Activated T-cell treated with anti-CD3 and anti-CD28 coated beads for 1 hour (primary cell): ENCODE measurements at regions not wholly inside any gene's neighbourhood (a gene's known extent, or its start where the extent isn't known, plus 50 kb on each side); places are given as distances from the start of the nearest gene placed in this dataset.

Experiments
- DNase-seq: peaks from one replicate; pipeline ENCODE4 v3.0.0-alpha.2; 2020; ENCODE audit warnings: low read depth

DNA sequence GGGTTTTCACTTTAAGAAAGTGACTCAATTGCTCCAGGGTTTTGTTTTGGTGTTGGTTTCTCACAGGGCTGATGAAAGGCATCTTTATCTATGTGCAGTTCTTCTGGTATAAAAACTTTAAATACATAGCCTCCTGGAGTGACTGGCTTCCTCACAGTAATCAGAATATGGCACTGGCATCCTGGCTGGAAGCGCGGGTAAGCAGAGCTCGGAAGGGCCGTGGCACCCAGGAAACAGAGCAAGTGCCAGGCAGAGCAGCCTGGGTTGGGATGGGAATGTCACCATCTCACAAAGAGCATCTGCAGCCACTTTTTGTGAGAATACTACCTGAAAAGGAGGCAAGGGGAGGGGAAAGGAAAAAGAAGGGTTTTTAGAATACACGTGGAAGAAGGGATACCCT is 534.7 kb downstream of the PLCL1 start:
- DNase-seq: no peak

GRCh38 chr2:198337368-198337767 is 533.0 kb downstream of the PLCL1 start:
- no peak for DNase-seq

DNA sequence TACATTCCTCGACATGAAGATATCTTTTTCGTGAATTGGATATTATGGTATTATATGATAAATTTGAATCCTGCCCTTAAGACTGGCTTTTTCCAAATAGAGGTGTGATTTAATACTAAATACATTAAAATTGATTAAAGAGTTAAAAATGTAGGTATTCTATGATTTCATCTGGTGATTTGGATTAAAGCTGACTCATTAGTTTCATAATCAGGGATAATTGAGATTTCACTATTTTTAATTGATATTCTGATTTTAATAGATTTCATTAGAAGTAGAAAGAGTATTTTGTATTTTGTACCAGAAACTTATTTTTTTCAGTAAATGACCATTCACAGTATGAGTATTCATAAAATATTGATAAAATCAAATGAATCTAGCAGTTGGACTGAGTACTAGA is 524.1 kb downstream of the PLCL1 start:
- no peak for DNase-seq

- no peak for DNase-seq
Observed at GRCh38 chr2:198327526-198327925, 523.1 kb downstream of the PLCL1 start.

DNA sequence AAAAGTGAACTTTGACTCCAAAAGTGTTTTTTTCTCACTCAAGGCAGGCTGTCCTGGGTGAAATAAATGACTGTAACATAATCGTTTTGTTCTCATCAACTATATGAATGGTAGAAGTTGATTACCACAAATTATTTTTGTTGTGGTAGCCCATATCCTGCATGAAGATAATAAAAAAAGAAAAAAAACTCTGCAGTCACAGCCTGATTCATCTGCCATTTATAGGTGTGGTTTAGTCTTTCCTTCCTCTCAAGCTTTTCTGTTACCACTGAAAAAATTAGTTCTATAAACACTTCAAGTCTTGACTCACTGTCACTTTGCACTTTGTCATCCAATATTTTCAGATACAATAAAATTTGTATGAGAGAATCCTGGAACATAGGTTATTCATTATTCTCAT is 522.0 kb downstream of the PLCL1 start:
- DNase-seq: no peak

DNA sequence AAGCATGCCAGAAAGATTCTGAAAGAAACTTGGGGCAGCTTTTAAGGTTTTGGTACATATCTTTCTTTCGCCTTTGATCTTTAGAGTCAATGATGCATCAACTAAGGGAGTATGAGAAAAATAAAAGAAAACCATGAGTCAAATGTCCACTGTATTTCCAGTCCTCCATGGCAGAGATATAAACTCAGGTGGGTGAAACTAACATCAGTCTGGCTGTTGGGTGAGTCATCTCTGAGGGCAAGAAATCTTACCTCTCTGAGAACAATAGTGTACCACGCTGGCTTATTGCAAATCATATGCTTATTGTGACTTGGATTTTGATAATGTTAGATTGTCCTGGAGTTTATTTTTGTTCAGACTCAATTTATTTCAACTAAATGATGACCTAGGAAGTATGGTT is 521.0 kb downstream of the PLCL1 start:
- no peak for DNase-seq

- DNase-seq: no peak
Observed at GRCh38 chr2:198324071-198324470, 519.7 kb downstream of the PLCL1 start.

DNA sequence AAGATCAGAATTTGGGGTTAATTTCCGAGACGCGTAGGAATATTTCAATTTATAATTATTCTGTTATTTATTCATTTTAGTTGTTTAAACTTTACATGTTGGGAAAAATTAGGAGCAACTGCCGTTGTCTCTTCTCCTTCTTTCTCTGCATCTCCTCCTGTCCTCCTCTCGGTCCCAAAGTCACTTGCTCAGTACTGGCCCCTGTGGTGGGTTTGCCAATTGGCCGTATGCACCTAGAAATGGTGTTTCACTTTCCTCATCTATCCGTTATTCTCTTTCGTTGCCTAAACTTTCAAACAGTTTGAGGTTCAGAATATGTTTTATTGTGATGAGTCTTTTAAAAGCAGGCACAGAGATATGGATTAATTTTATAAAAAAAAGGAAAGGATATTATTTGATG is 517.9 kb downstream of the PLCL1 start:
- no peak for DNase-seq

DNA sequence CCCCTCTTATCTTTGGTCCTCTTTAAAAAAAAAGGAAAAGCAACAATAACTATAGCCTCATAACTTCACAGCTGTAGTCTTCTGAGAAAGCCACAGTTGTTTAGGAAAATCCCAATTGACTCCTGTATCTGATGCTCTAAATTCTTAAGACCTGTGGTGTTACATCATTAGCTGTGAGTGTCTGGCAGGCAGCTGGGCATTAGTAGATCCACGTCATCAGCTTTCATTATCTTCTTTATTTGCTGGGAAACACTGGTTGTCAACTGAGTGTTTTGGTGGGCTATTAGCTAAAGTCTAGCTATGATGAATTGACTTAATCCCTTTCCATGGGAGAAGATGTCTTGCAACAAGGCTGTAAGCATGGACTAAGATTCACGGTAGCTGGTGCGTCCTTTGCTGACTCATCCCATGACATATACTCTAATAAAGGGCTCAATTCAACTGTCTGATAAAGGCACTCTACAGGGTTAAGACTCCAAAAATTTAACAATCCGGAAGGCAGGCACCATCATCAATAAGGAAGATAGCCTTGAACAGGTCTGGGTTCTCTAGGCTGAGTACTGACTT is 517.2 kb downstream of the PLCL1 start:
- no peak for DNase-seq

- DNase-seq: no peak
Observed at GRCh38 chr2:198316852-198317396, 512.5 kb downstream of the PLCL1 start.

- DNase-seq: no peak
Observed at GRCh38 chr2:198315791-198316630, 511.6 kb downstream of the PLCL1 start.

DNA sequence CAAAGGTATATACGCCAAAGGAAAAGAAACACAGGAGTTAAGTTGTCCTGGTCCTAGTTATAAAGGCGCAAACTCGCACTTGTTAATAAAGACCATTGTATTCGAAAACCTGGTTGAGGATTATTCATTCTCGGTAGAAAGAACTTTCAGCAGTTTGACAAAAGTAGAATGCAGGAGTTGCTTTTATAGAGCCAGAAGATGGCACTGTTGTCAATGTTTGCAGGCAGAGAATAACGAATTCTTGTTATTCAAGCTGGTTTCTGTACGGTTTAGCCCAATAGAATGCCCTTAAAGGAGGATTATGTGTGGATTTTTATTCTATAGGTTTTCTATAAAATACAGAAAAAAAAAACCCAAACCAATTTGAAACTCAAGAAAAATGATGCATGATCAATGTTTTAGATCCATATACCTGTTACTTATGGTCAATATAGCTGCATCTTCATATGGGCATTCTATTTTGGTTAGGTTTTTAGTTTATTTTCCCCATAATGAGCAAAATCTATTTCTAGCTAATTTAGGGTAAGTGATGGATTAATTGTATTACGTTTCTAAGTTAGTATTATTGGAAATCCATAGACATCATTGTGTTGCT is 510.3 kb downstream of the PLCL1 start:
- no peak for DNase-seq

DNA sequence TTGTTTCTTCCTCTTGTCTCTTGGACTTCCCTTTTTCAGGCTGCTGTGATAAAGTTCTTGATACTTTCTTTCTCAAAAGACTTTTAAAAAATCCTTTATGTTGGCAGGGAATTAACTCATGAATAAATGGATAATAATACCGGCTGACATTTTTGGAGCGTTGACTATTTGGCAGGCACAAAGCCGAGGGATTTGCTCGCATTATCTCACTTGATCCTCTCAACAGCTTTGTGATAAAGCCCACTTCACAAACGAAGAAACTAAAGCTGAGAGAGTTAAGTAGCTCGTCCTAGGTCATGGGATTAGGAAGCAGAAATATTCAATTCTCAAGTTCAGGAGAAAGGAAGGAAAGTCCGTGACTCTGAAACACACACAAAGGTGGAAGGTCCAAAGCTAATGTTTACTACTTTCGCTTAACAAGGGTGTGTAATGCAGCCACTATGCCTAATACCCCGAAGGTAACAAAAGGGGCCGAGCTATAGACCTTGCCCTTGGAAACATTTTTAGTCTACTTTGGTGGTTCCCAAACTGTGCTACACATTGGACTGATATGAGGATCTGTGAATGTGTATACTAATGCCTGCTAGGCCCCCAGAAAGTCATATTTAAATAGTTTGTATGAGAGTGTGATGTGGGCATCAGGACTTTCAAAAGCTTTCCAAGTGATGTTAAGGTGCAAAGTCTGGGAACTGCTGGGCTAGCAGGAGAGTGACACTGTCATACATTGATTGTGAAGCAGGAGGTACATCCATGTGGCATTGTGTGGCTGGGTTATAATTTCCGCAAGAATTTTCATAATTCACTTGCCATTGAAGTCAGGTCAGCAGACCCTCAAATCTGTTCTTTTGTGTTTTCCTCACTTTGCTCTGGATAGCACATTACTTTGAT is 508.4 kb downstream of the PLCL1 start:
- DNase-seq: no peak

DNA sequence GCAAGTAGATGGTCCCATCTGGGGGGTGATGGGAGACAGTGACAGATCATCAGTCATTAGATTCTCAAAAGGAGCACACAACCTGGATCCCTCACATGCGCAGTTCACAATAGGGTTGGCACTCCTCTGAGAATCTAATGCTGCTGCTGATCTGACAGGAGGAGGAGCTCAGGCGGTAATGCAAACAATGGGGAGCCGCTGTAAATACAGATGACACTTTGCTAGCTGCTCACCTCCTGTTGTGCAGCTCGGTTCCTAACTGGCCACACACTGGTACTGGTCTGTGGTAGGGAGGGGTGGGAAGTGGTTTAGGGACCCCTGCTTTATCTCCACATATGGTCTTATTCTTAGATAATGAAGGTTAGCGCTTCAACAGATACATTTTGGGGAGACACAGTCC is 506.6 kb downstream of the PLCL1 start:
- DNase-seq: no peak

- DNase-seq: peak; percentile 44
Observed at GRCh38 chr2:198309673-198310280, 505.4 kb downstream of the PLCL1 start.

DNA sequence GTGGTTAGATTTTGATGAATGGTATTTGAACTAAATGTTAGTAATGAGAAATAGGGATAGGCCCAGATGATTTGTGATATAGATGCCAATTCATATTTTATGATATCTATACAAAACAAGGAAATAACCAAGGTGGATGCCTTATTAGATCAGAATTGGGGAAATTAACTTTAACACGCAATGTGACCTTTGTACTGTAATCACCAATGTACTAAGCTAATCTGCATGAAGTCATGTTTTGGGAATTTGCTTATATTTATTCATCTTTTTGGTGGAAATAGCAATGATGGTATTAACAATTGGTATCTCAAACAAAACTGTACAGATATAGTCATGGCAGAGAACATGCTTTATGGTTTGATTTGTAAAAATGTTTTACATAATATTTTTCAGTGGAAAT is 504.7 kb downstream of the PLCL1 start:
- no peak for DNase-seq

- no peak for DNase-seq
Observed at GRCh38 chr2:198308368-198308767, 504.0 kb downstream of the PLCL1 start.

GRCh38 chr2:198307093-198307492 is 502.7 kb downstream of the PLCL1 start:
- no peak for DNase-seq

GRCh38 chr2:198304859-198305258 is 500.5 kb downstream of the PLCL1 start:
- no peak for DNase-seq

DNA sequence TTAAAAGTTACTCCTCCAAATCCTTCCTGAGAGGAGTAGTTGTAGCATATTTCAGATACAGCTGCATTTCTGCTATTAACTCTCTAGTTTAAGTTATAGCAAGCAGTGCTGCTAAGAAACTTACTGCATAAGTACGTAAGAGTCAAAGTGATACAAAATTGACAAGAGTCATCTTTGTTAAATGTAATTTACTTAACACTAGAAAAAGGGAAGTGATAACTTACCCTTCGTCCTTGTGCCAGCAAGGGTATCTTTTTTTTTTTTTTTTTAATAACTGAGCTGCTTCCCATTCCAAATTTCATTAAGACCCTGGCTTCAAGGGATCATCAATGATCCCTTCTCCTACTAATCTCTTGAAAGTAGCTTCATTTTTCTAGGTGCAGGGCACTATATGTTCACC is 493.0 kb downstream of the PLCL1 start:
- no peak for DNase-seq

- peak; percentile 50 for DNase-seq
Observed at GRCh38 chr2:198296665-198297308, 492.4 kb downstream of the PLCL1 start.
